Mammary epithelial cell (primary cell): ENCODE measurements at regions not wholly inside any gene's neighbourhood (a gene's known extent, or its start where the extent isn't known, plus 50 kb on each side); places are given as distances from the start of the nearest gene placed in this dataset.

Experiments used
- CTCF ChIP-seq, 2 donors: IDR thresholded peaks in 1 of 2; conservative IDR thresholded peaks in 1 of 2; 2 replicates each; pipeline ENCODE4 v1.5.1; 2011 to 2012; ENCODE audit warnings: inconsistent platforms in 2 of 2, low read length in 2 of 2, mild to moderate bottlenecking in 2 of 2, control low read depth in 1 of 2, low read depth in 1 of 2; ENCODE audit not compliant: insufficient read depth in 1 of 2; ENCODE audit errors: extremely low read depth in 1 of 2
- EZH2 ChIP-seq: IDR thresholded peaks from 2 replicates; pipeline ENCODE4 v1.6.1; 2012; ENCODE audit warnings: low read length, inconsistent platforms, borderline replicate concordance

GRCh38 chr5:102649731-102650130, 105.4 kb upstream of the PAM start:
- TF ChIP-seq EZH2 (no peak), CTCF (conservative IDR thresholded peaks at IDR 0.05 in 1 of 2, IDR thresholded peaks at IDR 0.05 in 1 of 2; ENCODE audit: extremely low read depth in 1 of 2, insufficient read depth in 1 of 2, low read depth in 1 of 2, low read length in 2 of 2) (no peak)
